ENCODE measurements at regions not wholly inside any gene's neighbourhood (a gene's known extent, or its start where the extent isn't known, plus 50 kb on each side); places are given as distances from the start of the nearest gene placed in this dataset.
A peak's percentile ranks its signal among the peaks of the same experiment; 100 is the strongest.

- TF ChIP-seq, protein P1, sequence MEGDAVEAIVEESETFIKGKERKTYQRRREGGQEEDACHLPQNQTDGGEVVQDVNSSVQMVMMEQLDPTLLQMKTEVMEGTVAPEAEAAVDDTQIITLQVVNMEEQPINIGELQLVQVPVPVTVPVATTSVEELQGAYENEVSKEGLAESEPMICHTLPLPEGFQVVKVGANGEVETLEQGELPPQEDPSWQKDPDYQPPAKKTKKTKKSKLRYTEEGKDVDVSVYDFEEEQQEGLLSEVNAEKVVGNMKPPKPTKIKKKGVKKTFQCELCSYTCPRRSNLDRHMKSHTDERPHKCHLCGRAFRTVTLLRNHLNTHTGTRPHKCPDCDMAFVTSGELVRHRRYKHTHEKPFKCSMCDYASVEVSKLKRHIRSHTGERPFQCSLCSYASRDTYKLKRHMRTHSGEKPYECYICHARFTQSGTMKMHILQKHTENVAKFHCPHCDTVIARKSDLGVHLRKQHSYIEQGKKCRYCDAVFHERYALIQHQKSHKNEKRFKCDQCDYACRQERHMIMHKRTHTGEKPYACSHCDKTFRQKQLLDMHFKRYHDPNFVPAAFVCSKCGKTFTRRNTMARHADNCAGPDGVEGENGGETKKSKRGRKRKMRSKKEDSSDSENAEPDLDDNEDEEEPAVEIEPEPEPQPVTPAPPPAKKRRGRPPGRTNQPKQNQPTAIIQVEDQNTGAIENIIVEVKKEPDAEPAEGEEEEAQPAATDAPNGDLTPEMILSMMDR (IDR thresholded peaks at IDR 0.05; ENCODE audit: insufficient read depth, low read depth, low read length, missing control alignments): no peak
- DNase-seq (ENCODE audit: low read depth): no peak
- no peak overlapping the region for H3K4me3 ChIP-seq (ENCODE audit: low read depth, low read length)
These were observed 580.3 kb downstream of the TENT5A start for GRCh38 chr6:81172056-81172740.

DNA sequence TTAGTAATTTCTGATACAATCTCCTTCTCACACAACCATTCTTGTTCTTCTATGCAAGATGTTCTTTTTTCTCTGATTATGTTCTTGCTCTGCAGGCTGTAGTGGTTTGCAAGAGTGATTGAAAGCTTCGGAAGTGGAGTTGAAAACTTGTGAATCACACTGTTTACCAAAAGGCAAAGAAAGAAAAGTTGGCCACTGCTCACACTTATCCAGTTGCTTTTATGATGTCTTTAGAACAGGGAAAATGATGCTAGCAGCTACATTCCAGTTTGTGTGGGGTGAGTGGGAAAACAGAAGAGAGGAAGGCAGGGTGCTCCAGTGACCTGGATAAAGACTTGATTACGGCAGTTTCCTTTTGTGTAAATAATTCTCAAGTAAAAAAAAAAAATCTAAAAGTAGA lies 583.3 kb downstream of the TENT5A start:
- no peak overlapping the region for H3K4me3 ChIP-seq (ENCODE audit: low read depth, low read length)
- TF ChIP-seq, protein P1 (IDR thresholded peaks at IDR 0.05; ENCODE audit: insufficient read depth, low read depth, low read length, missing control alignments): no peak
- DNase-seq (ENCODE audit: low read depth): no peak

- DNase-seq (ENCODE audit: low read depth): peak; percentile 4
- TF ChIP-seq, protein P1 (IDR thresholded peaks at IDR 0.05; ENCODE audit: insufficient read depth, low read depth, low read length, missing control alignments): no peak
- H3K4me3 ChIP-seq (ENCODE audit: low read depth, low read length): no peak overlapping the region
These were observed 585.7 kb downstream of the TENT5A start for GRCh38 chr6:81166770-81167169.

DNA sequence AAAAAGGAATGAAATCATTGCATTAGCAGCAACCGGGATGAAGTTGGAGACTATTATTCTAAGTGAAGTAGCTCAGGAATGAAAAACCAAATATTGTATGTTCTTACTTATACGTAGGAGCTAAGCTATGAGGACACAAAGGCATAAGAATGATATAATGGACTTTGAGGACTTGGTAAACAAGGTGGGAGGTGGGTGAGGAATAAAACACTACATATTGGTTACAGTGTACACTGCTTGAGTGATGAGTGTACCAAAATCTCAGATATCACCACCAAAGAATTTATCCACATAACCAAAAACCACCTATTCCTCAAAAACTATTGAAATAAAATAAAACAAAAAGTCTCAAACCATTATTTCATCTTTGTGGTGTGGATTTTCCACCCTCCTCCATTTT lies 593.5 kb downstream of the TENT5A start:
- DNase-seq (ENCODE audit: low read depth): no peak
- TF ChIP-seq, protein P1 (IDR thresholded peaks at IDR 0.05; ENCODE audit: insufficient read depth, low read depth, low read length, missing control alignments): no peak
- no peak overlapping the region for H3K4me3 ChIP-seq (ENCODE audit: low read depth, low read length)

DNA sequence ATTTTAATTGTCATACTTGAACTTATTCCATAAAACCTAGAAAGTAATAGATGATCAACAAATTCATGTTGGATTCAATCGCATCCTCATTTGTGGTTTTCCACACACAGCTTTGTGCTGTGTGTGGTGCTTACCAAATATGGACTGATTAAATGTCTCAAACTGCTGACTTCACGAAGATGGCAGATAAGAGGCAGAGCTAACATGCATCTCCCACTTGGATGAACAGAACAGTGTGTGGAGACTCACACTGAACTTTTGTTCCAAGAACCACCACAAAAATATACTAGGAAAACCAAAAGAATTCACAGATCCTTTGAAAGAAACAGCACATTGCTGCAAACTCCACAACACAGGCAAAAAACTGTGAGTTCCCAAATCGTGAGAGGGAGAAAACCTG lies 603.7 kb downstream of the TENT5A start:
- TF ChIP-seq, protein P1 (IDR thresholded peaks at IDR 0.05; ENCODE audit: insufficient read depth, low read depth, low read length, missing control alignments): no peak
- H3K4me3 ChIP-seq (ENCODE audit: low read depth, low read length): no peak overlapping the region
- DNase-seq (ENCODE audit: low read depth): no peak

DNA sequence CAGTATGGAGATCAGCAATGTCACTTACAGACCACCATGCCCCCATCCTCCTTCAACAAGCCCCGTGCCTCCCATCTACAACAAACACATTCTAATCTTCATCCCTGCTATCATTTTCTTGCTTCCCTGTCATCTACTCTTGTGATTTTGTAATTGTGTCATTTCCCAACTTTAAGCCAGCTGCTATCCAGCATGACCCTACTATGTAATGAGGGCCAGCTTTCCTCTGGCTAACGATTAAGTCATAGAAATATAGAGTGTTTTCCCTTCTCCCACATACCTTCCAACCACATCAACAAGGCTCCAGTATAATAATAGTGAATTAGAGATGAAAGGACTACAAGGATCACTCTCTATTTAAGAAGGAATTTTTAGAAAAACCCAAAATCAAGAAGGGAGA lies 607.0 kb downstream of the TENT5A start:
- no peak overlapping the region for H3K4me3 ChIP-seq (ENCODE audit: low read depth, low read length)
- TF ChIP-seq, protein P1 (IDR thresholded peaks at IDR 0.05; ENCODE audit: insufficient read depth, low read depth, low read length, missing control alignments): no peak
- no peak for DNase-seq (ENCODE audit: low read depth)

- H3K4me3 ChIP-seq (ENCODE audit: low read depth, low read length): no peak overlapping the region
- DNase-seq (ENCODE audit: low read depth): no peak
- TF ChIP-seq, protein P1 (IDR thresholded peaks at IDR 0.05; ENCODE audit: insufficient read depth, low read depth, low read length, missing control alignments): no peak
These were observed 608.1 kb downstream of the TENT5A start for GRCh38 chr6:81144346-81144745.
